ENCODE measurements at regions not wholly inside any gene's neighbourhood (a gene's known extent, or its start where the extent isn't known, plus 50 kb on each side); places are given as distances from the start of the nearest gene placed in this dataset.

GRCh38 chr10:25076506-25077177 is 60.2 kb downstream of the THNSL1 start:
- H3K4me1 Mint-ChIP-seq = peaks cover 5% of the 10 kb centered on the region
- H3K27me3 Mint-ChIP-seq = peaks cover 15% of the 10 kb centered on the region
- no peaks in the 10 kb centered on the region for H3K36me3 Mint-ChIP-seq (ENCODE audit: low read depth)
- H3K27ac Mint-ChIP-seq = no peak overlapping the region
- no peaks in the 10 kb centered on the region for H3K9me3 Mint-ChIP-seq
- no peak overlapping the region for H3K4me3 Mint-ChIP-seq
- ATAC-seq (replicated peaks) = no peak

- Mint-ChIP-seq H3K4me3 (no peak overlapping the region), H3K27me3 (peaks cover 12% of the 10 kb centered on the region), H3K9me3 (no peaks in the 10 kb centered on the region), H3K36me3 (ENCODE audit: low read depth) (no peaks in the 10 kb centered on the region), H3K27ac (no peak overlapping the region), H3K4me1 (peaks cover 5% of the 10 kb centered on the region)
- peak; percentile 68 for ATAC-seq (replicated peaks)
These were observed 62.4 kb downstream of the THNSL1 start for GRCh38 chr10:25078658-25079431.

GRCh38 chr10:25080880-25081581 is 64.6 kb downstream of the THNSL1 start:
- Mint-ChIP-seq H3K27ac (no peak overlapping the region), H3K4me1 (peaks cover 5% of the 10 kb centered on the region), H3K27me3 (peaks cover 3% of the 10 kb centered on the region), H3K36me3 (ENCODE audit: low read depth) (no peaks in the 10 kb centered on the region), H3K4me3 (no peak overlapping the region), H3K9me3 (no peaks in the 10 kb centered on the region)
- peak; percentile 83 for ATAC-seq (replicated peaks)

- H3K4me3 Mint-ChIP-seq = no peak overlapping the region
- H3K27ac Mint-ChIP-seq = no peak overlapping the region
- peaks cover 5% of the 10 kb centered on the region for H3K4me1 Mint-ChIP-seq
- H3K36me3 Mint-ChIP-seq (ENCODE audit: low read depth) = no peaks in the 10 kb centered on the region
- no peak for ATAC-seq (replicated peaks)
- H3K27me3 Mint-ChIP-seq = peaks cover 3% of the 10 kb centered on the region
- no peaks in the 10 kb centered on the region for H3K9me3 Mint-ChIP-seq
These were observed 66.1 kb downstream of the THNSL1 start for GRCh38 chr10:25082276-25083204.

GRCh38 chr10:25083546-25084111 is 67.2 kb downstream of the THNSL1 start:
- ATAC-seq (replicated peaks) = no peak
- Mint-ChIP-seq H3K27me3 (peaks cover 3% of the 10 kb centered on the region), H3K9me3 (no peaks in the 10 kb centered on the region), H3K4me3 (no peak overlapping the region), H3K36me3 (ENCODE audit: low read depth) (no peaks in the 10 kb centered on the region), H3K27ac (no peak overlapping the region), H3K4me1 (peaks cover 5% of the 10 kb centered on the region)

- Mint-ChIP-seq H3K36me3 (ENCODE audit: low read depth) (no peaks in the 10 kb centered on the region), H3K27ac (no peak overlapping the region), H3K4me3 (no peak overlapping the region), H3K9me3 (no peaks in the 10 kb centered on the region), H3K4me1 (peaks cover under 1% of the 10 kb centered on the region), H3K27me3 (peaks cover 5% of the 10 kb centered on the region)
- ATAC-seq (replicated peaks) = no peak
These were observed 68.0 kb downstream of the THNSL1 start for GRCh38 chr10:25084447-25084846.

GRCh38 chr10:25094590-25094989 is 78.2 kb downstream of the THNSL1 start:
- H3K4me3 Mint-ChIP-seq = no peak overlapping the region
- H3K4me1 Mint-ChIP-seq = no peaks in the 10 kb centered on the region
- H3K36me3 Mint-ChIP-seq (ENCODE audit: low read depth) = no peaks in the 10 kb centered on the region
- H3K27ac Mint-ChIP-seq = no peak overlapping the region
- peaks cover 16% of the 10 kb centered on the region for H3K27me3 Mint-ChIP-seq
- H3K9me3 Mint-ChIP-seq = peaks cover 12% of the 10 kb centered on the region
- ATAC-seq (replicated peaks) = no peak

GRCh38 chr10:25097669-25098411 is 77.0 kb upstream of the GPR158 start:
- Mint-ChIP-seq H3K36me3 (ENCODE audit: low read depth) (no peaks in the 10 kb centered on the region), H3K4me1 (no peaks in the 10 kb centered on the region), H3K27ac (no peak overlapping the region), H3K27me3 (peaks cover 24% of the 10 kb centered on the region), H3K9me3 (peaks cover 12% of the 10 kb centered on the region), H3K4me3 (no peak overlapping the region)
- ATAC-seq (replicated peaks) = no peak

- no peak for ATAC-seq (replicated peaks)
- Mint-ChIP-seq H3K4me1 (no peaks in the 10 kb centered on the region), H3K9me3 (no peaks in the 10 kb centered on the region), H3K27me3 (peaks cover 15% of the 10 kb centered on the region), H3K4me3 (no peak overlapping the region), H3K36me3 (ENCODE audit: low read depth) (no peaks in the 10 kb centered on the region), H3K27ac (no peak overlapping the region)
These were observed 74.7 kb upstream of the GPR158 start for GRCh38 chr10:25100141-25100540.

- no peaks in the 10 kb centered on the region for H3K4me1 Mint-ChIP-seq
- H3K27me3 Mint-ChIP-seq = peaks cover 15% of the 10 kb centered on the region
- H3K27ac Mint-ChIP-seq = no peak overlapping the region
- no peaks in the 10 kb centered on the region for H3K36me3 Mint-ChIP-seq (ENCODE audit: low read depth)
- H3K9me3 Mint-ChIP-seq = no peaks in the 10 kb centered on the region
- no peak overlapping the region for H3K4me3 Mint-ChIP-seq
- no peak for ATAC-seq (replicated peaks)
These were observed 73.2 kb upstream of the GPR158 start for GRCh38 chr10:25101461-25102146.

- Mint-ChIP-seq H3K27ac (no peak overlapping the region), H3K4me3 (no peak overlapping the region), H3K9me3 (no peaks in the 10 kb centered on the region), H3K27me3 (peaks cover 15% of the 10 kb centered on the region), H3K4me1 (no peaks in the 10 kb centered on the region), H3K36me3 (ENCODE audit: low read depth) (no peaks in the 10 kb centered on the region)
- no peak for ATAC-seq (replicated peaks)
These were observed 72.5 kb upstream of the GPR158 start for GRCh38 chr10:25102147-25102822.

- no peak for ATAC-seq (replicated peaks)
- H3K36me3 Mint-ChIP-seq (ENCODE audit: low read depth) = no peaks in the 10 kb centered on the region
- H3K4me3 Mint-ChIP-seq = no peak overlapping the region
- H3K27me3 Mint-ChIP-seq = peaks cover 15% of the 10 kb centered on the region
- no peaks in the 10 kb centered on the region for H3K4me1 Mint-ChIP-seq
- H3K9me3 Mint-ChIP-seq = no peaks in the 10 kb centered on the region
- no peak overlapping the region for H3K27ac Mint-ChIP-seq
These were observed 71.1 kb upstream of the GPR158 start for GRCh38 chr10:25103703-25104102.

All from activated T-helper 17 cell treated with anti-CD3 and anti-CD28 coated beads, Interleukin-2, amount 50 U/mL, for 72 hours (primary cell).